CD4-positive, alpha-beta T cell treated with Interleukin-4 for 1 hour (primary cell): ENCODE measurements at regions not wholly inside any gene's neighbourhood (a gene's known extent, or its start where the extent isn't known, plus 50 kb on each side); places are given as distances from the start of the nearest gene placed in this dataset.
"Not testable (repeated sequence)": the region's sequence is repeated elsewhere in the genome, so short reads cannot be mapped to it uniquely, and the experiment has no call there.

Experiments used
- DNase-seq, 2 donors: peaks; one replicate each; pipeline ENCODE4 v3.0.0-alpha.2; 2020 to 2022

GRCh38 chr22:49694462-49695260 lies 133.0 kb downstream of the BRD1 start:
- no peak for DNase-seq

- DNase-seq = no peak
Observed at GRCh38 chr22:49693848-49694247, 133.8 kb downstream of the BRD1 start.

GRCh38 chr22:49693416-49693815 lies 134.3 kb downstream of the BRD1 start:
- DNase-seq = no peak

- DNase-seq = no peak
Observed at GRCh38 chr22:49692499-49693225, 135.0 kb downstream of the BRD1 start.

- no peak for DNase-seq
Observed at GRCh38 chr22:49691256-49691655, 136.4 kb downstream of the BRD1 start.

GRCh38 chr22:49690454-49690853 lies 137.2 kb downstream of the BRD1 start:
- no peak for DNase-seq

- no peak for DNase-seq
Observed at GRCh38 chr22:49689858-49690257, 137.8 kb downstream of the BRD1 start.

GRCh38 chr22:49689255-49689770 lies 138.4 kb downstream of the BRD1 start:
- no peak for DNase-seq

- no peak for DNase-seq
Observed at GRCh38 chr22:49688516-49689254, 139.0 kb downstream of the BRD1 start.

- DNase-seq = no peak
Observed at GRCh38 chr22:49687786-49688515, 139.7 kb downstream of the BRD1 start.

GRCh38 chr22:49687333-49687732 lies 140.3 kb downstream of the BRD1 start:
- no peak for DNase-seq

- DNase-seq = no peak
Observed at GRCh38 chr22:49686495-49687219, 141.0 kb downstream of the BRD1 start.

GRCh38 chr22:49685686-49686085 lies 142.0 kb downstream of the BRD1 start:
- DNase-seq = no peak

- DNase-seq = no peak
Observed at GRCh38 chr22:49685116-49685515, 142.6 kb downstream of the BRD1 start.

- DNase-seq = no peak
Observed at GRCh38 chr22:49683032-49683431, 144.6 kb downstream of the BRD1 start.

- DNase-seq = not testable (repeated sequence)
Observed at GRCh38 chr22:49680819-49681218, 146.9 kb downstream of the BRD1 start.

GRCh38 chr22:49678842-49679170 lies 148.9 kb downstream of the BRD1 start:
- no peak for DNase-seq

GRCh38 chr22:49678137-49678841 lies 149.4 kb downstream of the BRD1 start:
- no peak for DNase-seq

- DNase-seq = no peak
Observed at GRCh38 chr22:49677495-49677889, 150.2 kb downstream of the BRD1 start.

GRCh38 chr22:49676783-49677494 lies 150.7 kb downstream of the BRD1 start:
- no peak for DNase-seq

- DNase-seq = no peak
Observed at GRCh38 chr22:49676230-49676629, 151.4 kb downstream of the BRD1 start.
